SW 1271 (cell line): ENCODE measurements at regions not wholly inside any gene's neighbourhood (a gene's known extent, or its start where the extent isn't known, plus 50 kb on each side); places are given as distances from the start of the nearest gene placed in this dataset.
"Not testable (repeated sequence)": the region's sequence is repeated elsewhere in the genome, so short reads cannot be mapped to it uniquely, and the experiment has no call there.

Source experiments
- DNase-seq, 2 experiments: peaks; one replicate each; lab custom pipeline; 2025; lab: John Stamatoyannopoulos, UW

DNA sequence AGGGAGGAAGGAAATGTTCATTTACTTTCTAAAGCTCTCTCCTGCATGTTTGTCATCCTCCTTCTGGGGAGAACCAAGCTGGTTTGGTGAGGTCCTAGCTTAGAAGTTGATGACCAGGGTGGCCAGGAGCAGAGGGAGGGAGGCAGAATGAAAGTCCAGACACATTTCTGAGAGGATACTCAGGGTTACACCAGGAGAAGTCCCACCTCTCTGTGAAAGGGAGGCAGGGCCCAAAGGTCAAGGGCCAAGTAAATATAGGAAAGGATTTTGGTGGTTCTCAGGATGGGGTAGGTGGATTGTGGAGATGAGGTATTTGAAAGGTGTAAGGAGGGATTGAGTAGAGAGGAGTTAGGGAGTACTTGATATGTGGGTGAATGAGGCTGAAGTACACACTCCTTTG is 58.0 kb upstream of the FBXO11 start:
- DNase-seq: no peak

DNA sequence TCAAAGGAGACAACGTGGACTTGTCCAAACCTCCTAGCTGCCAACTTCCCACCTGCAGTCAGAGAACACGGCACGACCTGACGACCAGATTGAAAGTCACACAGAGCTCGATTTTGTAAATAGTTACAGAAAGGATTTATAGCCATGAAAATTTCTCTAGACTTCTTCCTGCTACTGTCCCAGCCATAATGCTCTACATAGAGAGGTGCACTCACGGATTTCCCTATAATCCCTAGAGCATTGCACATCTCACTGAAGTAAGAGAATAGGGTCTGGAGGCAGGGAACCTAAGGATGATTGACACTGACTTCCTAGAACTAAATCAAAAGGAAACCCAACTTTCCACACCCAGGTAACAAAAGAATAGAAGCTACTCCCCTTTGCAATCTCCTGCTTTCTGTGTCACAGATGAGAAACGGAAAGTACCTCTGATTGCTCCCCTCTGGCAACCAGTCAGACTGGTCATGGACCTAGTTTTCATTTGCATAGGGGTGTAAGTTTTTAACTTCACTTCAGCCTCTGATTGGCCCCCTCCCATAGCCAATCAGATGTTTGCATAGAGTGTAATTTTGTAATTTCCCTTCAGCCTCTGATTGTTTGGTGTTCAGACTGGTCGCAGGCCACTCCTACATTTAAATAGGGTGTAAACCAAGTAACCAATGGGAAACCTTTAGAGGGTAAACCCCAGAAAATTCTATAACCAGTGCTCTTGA is 58.6 kb upstream of the FBXO11 start:
- DNase-seq: no peak

DNA sequence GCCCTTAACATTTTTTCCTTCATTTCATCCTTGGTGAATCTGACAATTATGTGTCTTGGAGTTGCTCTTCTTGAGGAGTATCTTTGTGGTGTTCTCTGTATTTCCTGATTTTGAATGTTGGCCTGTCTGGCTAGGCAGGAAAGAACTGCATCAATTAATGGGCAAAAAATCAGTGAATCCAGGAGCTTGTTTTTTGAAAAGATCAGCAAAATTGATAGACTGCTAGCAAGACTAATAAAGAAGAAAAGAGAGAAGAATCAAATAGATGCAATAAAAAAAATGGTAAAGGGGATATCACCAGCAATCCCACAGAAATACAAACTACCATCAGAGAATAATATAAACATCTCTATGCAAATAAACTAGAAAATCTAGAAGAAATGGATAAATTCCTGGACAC is 70.4 kb upstream of the FBXO11 start:
- DNase-seq: not testable (repeated sequence)

DNA sequence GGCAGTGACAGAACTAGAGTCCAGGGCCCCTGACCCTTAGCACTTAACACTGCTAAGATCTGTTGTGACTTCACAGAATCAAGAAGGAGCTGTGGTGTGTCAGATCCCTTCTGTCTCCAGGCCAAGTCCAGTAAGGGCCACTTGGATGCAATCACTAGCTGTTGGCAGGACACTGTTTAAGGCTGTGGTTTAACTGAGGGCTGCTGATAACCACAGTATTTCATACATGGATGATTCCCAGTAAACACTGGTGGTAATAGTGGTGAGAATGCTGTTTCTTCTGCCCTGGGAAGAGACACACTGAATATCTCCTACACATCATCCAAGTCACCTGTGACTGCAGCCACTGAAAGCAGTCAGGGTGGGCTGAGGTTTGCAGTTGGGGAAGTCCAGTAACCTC is 77.7 kb upstream of the FBXO11 start:
- no peak for DNase-seq

DNA sequence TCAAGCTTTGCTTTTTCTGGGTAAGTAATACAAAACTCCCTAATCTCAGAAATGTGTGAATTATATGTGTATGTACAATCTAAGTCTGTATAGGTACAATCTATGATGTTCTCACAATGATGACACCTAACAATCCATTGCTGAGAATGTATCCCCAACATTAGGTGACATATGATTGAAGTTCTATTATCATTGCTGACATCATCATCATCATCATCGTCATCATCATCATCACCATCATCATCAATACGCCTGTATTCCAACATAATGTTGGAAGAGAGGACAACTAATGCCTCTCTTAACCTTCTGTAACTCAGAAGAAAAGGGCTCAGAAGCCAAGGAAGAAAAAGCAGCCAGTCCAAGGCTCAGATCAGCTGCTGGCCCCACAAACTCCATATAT is 84.2 kb upstream of the FBXO11 start:
- DNase-seq: no peak

DNA sequence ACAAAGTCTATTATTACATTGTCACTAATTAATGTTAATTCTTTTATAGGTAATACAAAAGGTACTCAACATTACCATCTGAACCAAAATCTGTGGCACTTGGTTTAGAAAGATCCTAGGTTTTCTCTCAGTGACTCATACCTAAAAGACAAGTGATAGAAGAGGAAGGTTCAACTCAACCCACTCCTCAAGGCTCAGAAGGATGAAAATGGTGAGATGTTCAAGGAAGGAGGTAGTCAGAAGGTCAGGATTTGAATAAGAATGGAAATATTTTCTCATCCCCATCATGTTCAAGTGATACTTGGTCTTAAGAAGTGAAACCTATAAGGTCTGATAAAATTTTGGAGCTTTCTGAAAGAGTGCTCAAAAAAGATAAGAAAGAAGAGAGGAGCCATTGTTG is 86.4 kb upstream of the FBXO11 start:
- DNase-seq: no peak

DNA sequence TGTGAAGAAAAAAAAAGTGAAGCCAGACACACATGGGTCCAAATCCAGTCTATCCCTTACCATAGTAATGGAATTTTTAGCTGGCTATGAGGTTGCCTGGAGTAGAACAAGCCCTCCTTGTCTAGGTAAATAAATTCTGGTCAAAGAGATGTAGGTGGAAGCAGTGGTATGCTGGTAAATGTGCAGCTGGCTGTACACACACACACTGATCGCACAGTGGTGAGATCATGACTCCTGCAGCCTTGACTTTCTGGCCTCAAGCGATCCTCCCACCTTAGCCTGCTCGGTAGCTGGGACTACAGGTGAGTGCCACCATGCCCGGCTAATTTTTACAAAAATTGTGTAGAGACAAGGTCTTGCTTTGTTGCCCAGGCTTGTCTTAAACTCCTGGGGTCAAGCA is 90.5 kb upstream of the FBXO11 start:
- no peak for DNase-seq

DNA sequence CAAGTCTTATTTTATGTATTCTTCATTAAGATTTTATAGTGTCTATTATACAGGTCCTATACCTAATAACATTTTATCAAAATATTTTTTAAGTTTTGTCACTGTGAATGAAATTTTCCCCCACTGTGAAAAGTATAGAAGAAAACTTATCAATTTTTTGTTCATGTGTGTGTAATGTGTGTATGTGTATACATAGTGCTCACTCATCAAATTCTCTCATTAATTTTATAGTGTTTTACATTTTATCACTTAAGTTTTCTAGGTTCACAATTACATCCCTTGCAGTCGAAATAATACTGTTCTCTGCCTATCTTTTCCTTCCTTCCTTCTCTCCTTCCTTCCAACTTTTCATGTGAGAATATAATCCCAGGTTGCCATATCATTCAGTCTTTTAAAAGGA is 93.2 kb upstream of the FBXO11 start:
- no peak for DNase-seq

DNA sequence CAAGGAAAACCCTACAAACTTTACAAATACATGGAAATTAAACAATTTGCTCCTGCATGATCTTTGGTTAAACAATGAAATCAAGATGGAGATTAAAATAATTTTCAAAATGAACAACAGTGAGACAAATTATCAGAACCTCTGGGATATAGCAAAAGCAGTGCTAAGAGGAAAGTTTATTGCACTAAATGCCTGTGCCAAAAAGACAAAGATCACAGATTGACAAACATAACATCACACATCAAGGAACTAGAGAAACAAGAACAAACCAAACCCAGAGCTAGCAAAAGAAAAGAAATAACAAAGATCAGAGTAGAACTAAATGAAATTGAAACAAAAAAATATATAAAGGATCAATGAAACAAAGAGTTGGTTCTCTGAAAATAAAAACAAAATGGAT is 95.2 kb upstream of the FBXO11 start:
- no peak for DNase-seq

DNA sequence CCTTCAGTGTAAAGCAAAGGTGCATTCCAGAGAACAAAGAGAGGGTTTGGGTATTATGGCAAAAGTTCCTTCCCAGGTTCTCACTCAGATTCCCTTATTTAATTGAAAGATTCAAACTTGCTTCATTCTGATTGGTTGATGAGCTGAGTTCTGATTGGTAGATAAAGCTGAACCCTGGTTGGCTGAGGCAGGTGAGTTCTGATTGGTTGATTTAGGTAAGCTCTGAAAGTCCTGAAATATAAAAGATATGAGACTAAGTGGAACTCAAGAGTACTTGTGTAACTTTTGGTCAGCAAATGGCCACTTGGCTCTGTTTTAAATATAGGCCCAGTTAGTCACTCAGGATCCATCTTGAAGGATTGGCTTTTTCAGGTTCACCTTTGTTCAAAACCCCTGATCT is 99.8 kb upstream of the FBXO11 start:
- DNase-seq: no peak

DNA sequence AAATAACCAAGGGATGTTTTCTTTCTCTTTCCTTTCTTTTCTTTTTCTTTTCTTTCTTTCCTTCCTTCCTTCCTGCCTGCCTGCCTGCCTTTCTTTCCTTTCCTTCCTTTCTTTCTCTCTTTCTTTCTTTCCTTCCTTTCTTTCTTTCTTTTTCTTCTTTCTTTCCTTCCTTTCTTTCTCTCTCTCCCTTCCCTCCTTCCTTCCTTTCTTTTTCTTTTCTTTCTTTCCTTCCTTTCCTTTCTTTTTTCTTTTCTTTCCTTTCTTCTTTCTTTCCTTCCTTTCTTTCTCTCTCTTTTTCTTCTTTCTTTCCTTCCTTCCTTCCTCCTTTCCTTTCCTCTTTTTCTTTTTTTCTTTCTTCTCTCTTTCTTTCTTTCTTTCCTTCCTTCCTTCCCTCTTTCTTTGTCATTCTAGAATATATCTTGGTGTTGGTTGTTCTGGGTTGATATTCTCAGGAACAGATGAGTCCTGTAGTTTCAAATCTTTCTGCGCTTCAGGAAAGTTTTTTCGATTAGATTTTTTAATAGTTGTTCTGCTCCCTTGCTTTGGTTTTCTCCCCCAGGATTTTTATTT is 101.5 kb upstream of the FBXO11 start:
- no peak for DNase-seq

DNA sequence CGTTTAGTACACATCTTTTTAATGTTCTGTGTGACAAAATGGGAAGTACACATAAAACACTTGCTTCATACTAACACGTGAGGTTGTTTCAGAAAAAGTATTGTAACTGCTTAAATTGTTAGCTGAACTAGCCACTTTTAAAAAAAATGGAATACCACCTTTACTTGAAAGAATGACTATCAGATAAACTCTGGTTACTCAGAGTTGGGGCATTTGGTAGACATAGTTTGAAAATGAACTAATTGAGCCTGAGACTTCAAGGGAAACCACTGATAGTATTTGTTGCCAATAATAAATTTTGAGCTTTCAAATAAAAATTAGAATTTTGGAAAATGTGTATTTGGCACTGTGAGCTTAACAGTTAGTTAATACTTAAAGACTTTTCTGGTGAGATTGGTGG is 103.0 kb upstream of the FBXO11 start:
- DNase-seq: no peak

DNA sequence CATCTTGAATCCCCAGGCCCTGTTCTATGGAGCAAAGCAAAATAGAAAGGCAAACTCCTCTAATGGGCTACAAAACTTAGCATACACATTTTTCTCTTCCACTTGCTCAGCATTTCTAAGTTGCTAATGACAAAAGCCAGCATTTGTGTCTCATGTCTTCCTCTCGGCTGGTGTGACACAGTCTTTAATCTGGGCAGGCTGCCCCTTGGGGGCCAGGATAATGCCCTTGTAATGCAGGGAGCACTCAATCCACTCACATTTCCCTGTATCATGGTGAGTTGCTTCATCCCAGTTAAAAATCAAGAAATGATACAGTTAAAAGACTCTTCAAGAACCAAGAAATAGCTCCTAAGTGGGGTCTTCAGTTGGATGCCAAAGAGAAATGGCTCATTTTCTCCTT is 109.1 kb upstream of the FBXO11 start:
- no peak for DNase-seq

DNA sequence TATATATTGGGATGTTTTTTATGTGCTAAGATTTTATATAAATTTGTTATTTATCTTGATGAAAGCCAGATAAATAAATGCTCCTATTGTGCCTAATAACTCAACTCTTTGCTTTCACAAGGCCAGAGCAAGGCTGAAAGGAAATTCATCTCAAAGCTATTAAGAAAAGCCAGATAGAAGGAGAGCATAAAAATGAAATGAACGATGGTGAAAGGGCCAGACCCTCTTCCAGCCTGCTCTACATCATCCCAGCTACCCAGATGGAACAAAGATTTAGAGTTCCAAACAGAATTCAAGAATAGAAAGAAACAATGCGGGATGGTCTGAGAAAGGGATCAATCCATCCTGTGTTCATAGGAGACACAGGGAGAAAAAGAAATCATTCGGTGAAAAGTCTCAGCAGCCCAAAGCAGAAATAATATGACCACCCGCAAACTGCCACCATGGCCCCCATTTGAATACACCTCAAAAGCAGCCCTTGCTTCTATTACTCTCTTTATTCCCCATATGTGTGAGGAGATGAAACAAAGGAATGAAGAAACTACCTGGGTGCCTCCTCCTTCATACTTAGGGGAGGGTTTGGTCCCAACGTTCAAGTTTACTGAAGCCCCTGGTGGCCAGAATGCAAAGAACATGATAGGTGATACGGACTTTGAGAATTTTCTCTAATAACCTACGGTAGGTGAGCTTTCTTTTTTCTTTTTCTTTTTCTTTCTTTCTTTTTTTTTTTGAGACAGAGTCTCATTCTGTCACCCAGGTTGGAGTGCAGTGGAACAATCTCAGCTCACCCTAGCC is 110.1 kb upstream of the FBXO11 start:
- DNase-seq: peak in 1 of 2 experiments; percentile 7

DNA sequence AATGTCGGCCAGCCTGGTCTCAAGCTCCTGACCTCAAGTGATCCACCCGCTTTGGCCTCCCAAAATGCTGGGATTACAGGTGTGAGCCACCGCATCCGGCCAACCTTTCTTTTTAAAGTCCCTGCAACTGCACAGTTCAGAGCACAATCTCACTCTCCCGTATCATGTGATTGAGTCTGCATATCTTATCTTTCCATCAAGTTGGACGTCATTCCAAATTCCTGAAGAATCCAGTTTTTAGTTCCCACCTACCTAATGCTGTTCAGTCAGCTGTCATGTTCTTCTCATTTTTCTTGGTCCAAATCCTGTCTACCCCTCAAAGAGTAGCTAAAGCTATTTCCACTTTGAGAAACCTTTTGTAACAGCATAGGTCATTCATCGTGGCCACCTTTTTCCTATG is 110.8 kb upstream of the FBXO11 start:
- no peak for DNase-seq

DNA sequence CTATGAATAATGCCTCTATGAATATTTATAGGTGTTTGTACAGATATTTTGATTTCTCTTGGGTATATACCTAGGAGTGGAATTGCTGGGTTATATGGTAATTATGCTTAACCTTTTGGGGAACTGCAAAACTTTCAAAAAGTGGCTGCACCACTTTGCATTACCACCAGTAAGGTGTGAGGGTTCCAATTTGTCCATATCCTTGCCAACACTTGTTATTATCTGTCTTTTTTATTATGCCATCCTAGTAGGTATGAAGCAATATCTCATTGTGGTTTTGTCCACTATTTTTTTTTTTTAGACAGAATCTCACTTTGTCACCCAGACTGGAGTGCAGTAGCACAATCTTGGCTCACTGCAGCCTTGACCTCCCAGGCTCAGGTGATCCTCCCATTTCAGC is 112.2 kb upstream of the FBXO11 start:
- DNase-seq: no peak

DNA sequence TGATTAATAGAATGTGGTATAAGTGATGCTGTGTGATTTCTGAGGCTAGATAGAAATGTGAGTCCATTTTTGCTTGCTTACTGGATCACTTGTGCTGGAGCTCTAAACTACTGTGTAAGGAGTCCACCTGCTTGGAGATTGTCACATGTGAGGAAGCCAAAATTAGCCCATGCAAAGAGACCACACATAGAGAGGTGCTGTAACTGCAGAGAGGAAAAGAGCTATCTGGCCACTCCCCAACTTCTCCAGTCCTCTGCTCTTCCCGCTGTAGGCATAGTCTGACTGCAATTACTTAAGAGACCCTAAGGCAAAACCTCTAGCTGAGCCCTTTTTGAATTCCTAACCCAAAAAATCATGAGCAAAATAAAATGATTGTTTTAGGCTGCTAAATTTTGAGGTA is 120.6 kb upstream of the FBXO11 start:
- DNase-seq: no peak

DNA sequence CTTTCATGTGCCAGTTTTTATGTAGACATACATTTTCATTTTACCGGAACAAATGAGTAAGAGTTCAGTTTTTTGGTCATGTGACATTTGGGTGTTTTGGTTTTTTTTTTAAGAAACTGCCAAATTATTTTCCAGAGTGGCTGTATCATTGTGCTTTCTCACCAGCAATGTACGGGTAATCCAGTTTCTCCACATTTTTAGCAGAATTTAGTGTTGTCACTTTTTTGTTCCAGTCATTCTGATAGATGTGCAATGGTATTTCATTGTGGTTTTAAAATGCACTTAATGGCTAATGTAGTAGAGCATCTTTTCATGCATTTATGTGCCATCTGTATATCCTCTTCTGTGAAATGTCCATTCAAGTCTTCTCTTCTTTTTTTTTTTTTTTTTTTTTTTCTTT is 126.5 kb upstream of the FBXO11 start:
- DNase-seq: no peak

DNA sequence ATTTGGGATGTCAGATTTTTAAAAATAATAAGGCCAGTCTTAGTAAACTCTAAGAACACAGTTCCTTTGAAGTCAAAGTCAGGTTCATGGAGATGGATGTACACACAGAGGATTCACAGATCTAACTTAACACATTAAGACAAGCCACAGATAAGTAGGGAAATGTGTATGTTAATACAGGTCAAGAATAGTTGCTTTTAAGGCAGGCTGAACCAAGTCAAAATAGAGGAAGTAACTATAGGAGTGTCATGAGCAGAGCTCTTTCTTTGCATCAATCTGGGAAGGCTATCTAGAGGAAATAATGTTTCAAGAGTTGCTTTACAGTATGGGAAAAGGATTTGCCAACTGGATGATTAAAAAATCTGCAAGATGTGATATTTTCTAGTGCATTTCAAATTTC is 128.0 kb upstream of the FBXO11 start:
- no peak for DNase-seq

DNA sequence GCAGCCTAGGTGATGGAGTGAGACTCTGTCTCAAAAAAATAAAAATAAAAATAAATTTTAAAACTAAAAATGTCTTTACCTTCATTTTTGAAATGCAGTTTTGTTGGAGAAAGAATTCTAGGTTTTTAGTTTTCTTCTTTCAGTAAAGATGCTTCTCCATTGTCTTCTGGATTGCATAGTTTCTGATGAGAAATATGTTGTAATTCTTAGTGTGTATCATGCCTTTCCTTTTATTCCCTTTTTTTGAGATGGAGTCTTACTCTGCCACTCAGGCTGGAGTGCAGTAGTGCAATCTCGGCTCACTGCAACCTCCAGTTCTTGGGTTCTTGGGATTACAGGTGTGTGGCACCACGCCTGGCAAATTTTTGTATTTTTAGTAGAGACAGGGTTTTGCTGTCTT is 130.0 kb upstream of the FBXO11 start:
- no peak for DNase-seq

DNA sequence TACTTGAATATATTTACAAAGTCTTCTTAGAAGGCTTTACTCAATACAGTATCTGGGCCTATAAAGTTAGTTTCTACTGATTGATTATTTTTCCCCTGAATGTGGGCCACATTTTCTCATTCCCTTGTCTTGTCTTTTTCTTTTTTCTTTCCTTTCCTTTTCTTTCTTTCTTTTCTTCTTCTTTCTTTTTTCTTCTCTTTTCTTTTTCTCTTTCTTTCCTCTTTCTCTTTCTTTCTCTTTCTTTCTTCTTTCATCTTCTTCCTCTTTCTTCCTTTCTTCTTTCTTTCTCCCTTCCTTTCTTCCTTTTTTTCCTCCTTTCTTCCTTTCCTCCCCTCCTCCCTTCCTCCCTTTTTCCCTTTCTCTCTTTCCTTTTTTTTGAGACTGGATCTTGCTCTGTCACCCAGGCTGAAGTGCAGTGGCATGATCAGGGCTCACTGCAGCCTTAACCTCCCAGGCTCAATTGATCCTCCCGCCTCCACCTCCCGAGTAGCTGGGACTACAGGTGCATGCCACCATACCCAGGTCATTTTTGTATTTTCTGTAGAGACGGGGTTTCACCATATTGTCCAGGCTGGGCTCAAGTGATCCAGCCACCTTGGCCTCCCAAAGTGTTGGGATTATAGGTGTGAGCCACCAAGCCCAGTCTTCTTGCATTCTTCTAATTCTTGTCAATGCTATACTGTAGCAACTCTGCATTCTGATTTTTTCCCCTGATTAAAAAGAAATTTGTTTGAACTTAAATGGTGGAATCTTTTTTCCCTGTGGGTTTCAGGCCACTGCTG is 133.1 kb upstream of the FBXO11 start:
- no peak for DNase-seq

DNA sequence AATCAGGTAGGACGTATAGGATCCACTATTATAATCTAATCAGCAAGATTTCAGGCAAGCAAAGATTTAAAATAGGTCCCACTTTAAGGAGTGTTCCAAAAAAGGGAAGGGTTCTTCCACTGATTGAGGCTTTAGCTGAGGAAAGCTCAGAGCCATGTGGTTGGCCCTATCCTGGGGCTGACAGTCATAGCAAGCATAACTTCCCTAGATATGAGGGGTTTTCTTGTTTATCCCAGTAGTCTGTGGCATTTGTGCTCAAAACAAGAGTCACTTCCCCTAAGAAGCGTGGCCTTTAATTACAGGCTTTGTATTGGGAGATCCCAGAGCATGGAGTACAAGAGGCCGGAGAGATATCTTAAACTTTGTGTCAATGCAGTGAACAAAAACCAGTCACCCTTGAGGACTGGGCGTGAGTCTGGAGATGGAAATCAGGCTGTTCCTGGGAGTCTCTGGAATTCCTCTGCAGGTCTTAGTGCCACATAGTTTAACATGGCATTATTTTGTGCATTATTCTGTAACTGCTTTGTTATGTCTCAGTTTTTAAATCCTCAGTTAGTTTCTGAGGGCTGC is 136.9 kb upstream of the FBXO11 start:
- no peak for DNase-seq
